Mesenchymal stem cell (in vitro differentiated cells and primary cell): ENCODE measurements at regions not wholly inside any gene's neighbourhood (a gene's known extent, or its start where the extent isn't known, plus 50 kb on each side); places are given as distances from the start of the nearest gene placed in this dataset.

Experiments
- DNase-seq: peaks from one replicate; pipeline ENCODE4 v3.0.0-alpha.2; 2013
- H2AFZ ChIP-seq: one replicate; pipeline ENCODE4 v1.6.1; 2013; ENCODE audit warnings: low read depth, mild to moderate bottlenecking, control low read depth, inconsistent platforms, low read length, moderate library complexity
- H2AK5ac ChIP-seq: 2 replicates; pipeline ENCODE4 v1.6.1; 2013; ENCODE audit warnings: low read length, moderate library complexity, mild to moderate bottlenecking, inconsistent platforms; ENCODE audit not compliant: severe bottlenecking
- H2BK120ac ChIP-seq: one replicate; pipeline ENCODE4 v1.6.1; 2013; ENCODE audit warnings: low read depth, mild to moderate bottlenecking, inconsistent platforms, low read length, moderate library complexity
- H2BK12ac ChIP-seq, 2 experiments: one replicate each; pipeline ENCODE4 v1.6.1; 2013; ENCODE audit warnings: inconsistent platforms in 2 of 2, low read length in 2 of 2, mild to moderate bottlenecking in 2 of 2, moderate library complexity in 2 of 2, control low read depth in 1 of 2
- H2BK15ac ChIP-seq: one replicate; pipeline ENCODE4 v1.6.1; 2013; ENCODE audit warnings: mild to moderate bottlenecking, low read depth, inconsistent platforms; ENCODE audit not compliant: poor library complexity, severe bottlenecking
- H2BK5ac ChIP-seq: 2 replicates; pipeline ENCODE4 v1.6.1; 2013; ENCODE audit warnings: low read depth, mild to moderate bottlenecking, low read length, control low read depth, inconsistent platforms; ENCODE audit not compliant: poor library complexity, severe bottlenecking
- H3K14ac ChIP-seq, 2 experiments: one replicate each; pipeline ENCODE4 v1.6.1; 2013; ENCODE audit warnings: inconsistent platforms in 2 of 2, low read length in 2 of 2, control low read depth in 1 of 2, mild to moderate bottlenecking in 1 of 2, moderate library complexity in 1 of 2
- H3K18ac ChIP-seq, 2 experiments: one replicate each; pipeline ENCODE4 v1.6.1; 2013; ENCODE audit warnings: inconsistent platforms in 2 of 2, low read length in 2 of 2, control low read depth in 1 of 2, low read depth in 1 of 2, mild to moderate bottlenecking in 1 of 2
- H3K23ac ChIP-seq, 2 experiments: one replicate each; pipeline ENCODE4 v1.6.1; 2013; ENCODE audit warnings: inconsistent platforms in 2 of 2, low read length in 2 of 2, mild to moderate bottlenecking in 2 of 2, moderate library complexity in 2 of 2, control low read depth in 1 of 2
- H3K27ac ChIP-seq: 2 replicates; pipeline ENCODE4 v1.5.1; 2013; ENCODE audit warnings: mild to moderate bottlenecking, moderate library complexity, low read length, control low read depth, inconsistent platforms; ENCODE audit not compliant: poor library complexity, severe bottlenecking
- H3K27me3 ChIP-seq, 2 experiments: 2 replicates each; pipeline versions ENCODE4 v1.6.1 to v1.7.0; 2013; ENCODE audit warnings: low read length in 2 of 2, mild to moderate bottlenecking in 2 of 2, moderate library complexity in 2 of 2, control low read depth in 1 of 2, inconsistent platforms in 1 of 2; ENCODE audit not compliant: control insufficient read depth in 1 of 2, insufficient read depth in 1 of 2
- H3K36me3 ChIP-seq, 2 experiments: 2 replicates each; pipeline versions ENCODE4 v1.6.1 to v1.7.0; 2013; ENCODE audit warnings: low read length in 2 of 2, control low read depth in 1 of 2, inconsistent platforms in 1 of 2, low read depth in 1 of 2, mild to moderate bottlenecking in 1 of 2; ENCODE audit not compliant: insufficient read depth in 2 of 2, control insufficient read depth in 1 of 2
- H3K4ac ChIP-seq, 2 experiments: one replicate each; pipeline ENCODE4 v1.6.1; 2013; ENCODE audit warnings: inconsistent platforms in 2 of 2, low read length in 2 of 2, mild to moderate bottlenecking in 2 of 2, moderate library complexity in 2 of 2, control low read depth in 1 of 2, low read depth in 1 of 2
- H3K4me1 ChIP-seq: 2 replicates; pipeline ENCODE4 v1.6.1; 2013; ENCODE audit warnings: low read depth, low read length, control low read depth; ENCODE audit not compliant: control insufficient read depth, insufficient read depth
- H3K4me2 ChIP-seq: 2 replicates; pipeline ENCODE4 v1.6.1; 2013; ENCODE audit warnings: low read length, mild to moderate bottlenecking, inconsistent platforms; ENCODE audit not compliant: poor library complexity, severe bottlenecking
- H3K4me3 ChIP-seq, 2 experiments: 2 replicates each; pipeline versions ENCODE4 v1.5.1 to v1.7.0; 2013; ENCODE audit warnings: low read length in 2 of 2, mild to moderate bottlenecking in 2 of 2, control low read depth in 1 of 2, low read depth in 1 of 2; ENCODE audit not compliant: insufficient read depth in 1 of 2
- H3K79me1 ChIP-seq: replicated peaks from 2 replicates; pipeline ENCODE4 v1.6.1; 2013; ENCODE audit warnings: mild to moderate bottlenecking, control low read depth, low read length, inconsistent platforms; ENCODE audit not compliant: poor library complexity, severe bottlenecking
- H3K9ac ChIP-seq: 2 replicates; pipeline ENCODE4 v1.7.0; 2013; ENCODE audit warnings: mild to moderate bottlenecking, low read length, moderate library complexity
- H3K9me3 ChIP-seq: 2 replicates; pipeline ENCODE4 v1.7.0; 2013; ENCODE audit warnings: mild to moderate bottlenecking, low read length; ENCODE audit not compliant: control insufficient read depth
- H4K8ac ChIP-seq: one replicate; pipeline ENCODE4 v1.6.1; 2013; ENCODE audit warnings: inconsistent platforms, mild to moderate bottlenecking, low read length, moderate library complexity
- H4K91ac ChIP-seq: one replicate; pipeline ENCODE4 v1.6.1; 2013; ENCODE audit warnings: mild to moderate bottlenecking, low read length, inconsistent platforms
- WGBS: methylation state at CpG from one replicate; pipeline ENCODE4 v1.1.7; 2013; ENCODE audit warnings: mixed read lengths; 5-methylcytosine and 5-hydroxymethylcytosine counted together

DNA sequence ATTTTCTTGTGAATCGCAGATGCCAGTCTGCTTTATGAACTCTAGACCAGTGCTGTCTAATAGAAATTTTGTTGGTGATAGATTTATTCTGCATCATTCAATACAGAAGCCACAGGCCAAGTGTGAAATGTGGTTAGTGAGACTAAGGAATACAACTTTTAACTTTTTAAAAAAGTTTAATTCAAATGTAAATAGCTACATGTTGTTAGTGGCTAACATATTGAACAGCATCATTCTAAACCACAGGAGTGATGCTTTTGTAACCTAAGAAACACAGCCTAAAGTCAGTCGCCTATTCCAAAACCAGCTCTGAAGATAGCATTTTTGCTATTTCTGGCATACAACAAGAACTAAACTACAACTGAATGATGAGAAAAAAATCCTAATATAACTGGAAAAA is 164.8 kb upstream of the CBLB start:
- H3K4me3 ChIP-seq, result no peak overlapping the region
- no peaks in the 10 kb centered on the region for H3K79me1 ChIP-seq
- H3K36me3 ChIP-seq, result no peaks in the 10 kb centered on the region
- H3K18ac ChIP-seq, result no peak overlapping the region
- DNase-seq, result no peak
- no peak overlapping the region for H3K23ac ChIP-seq
- H3K27ac ChIP-seq, result no peak overlapping the region
- no peak overlapping the region for H3K9ac ChIP-seq
- no peak overlapping the region for H3K4ac ChIP-seq
- WGBS, result 100% methylated on average over 1 of the region's 2 CpGs
- H3K9me3 ChIP-seq, result no peaks in the 10 kb centered on the region
- H3K27me3 ChIP-seq, result no peaks in the 10 kb centered on the region
- no peak overlapping the region for H3K14ac ChIP-seq
- no peak overlapping the region for H3K4me2 ChIP-seq
- H2AFZ ChIP-seq, result no peak overlapping the region
- H2BK15ac ChIP-seq, result no peak overlapping the region
- no peak overlapping the region for H2BK12ac ChIP-seq
- H4K8ac ChIP-seq, result no peak overlapping the region
- no peak overlapping the region for H2AK5ac ChIP-seq
- H2BK5ac ChIP-seq, result no peak overlapping the region
- H3K4me1 ChIP-seq, result no peaks in the 10 kb centered on the region
- no peak overlapping the region for H2BK120ac ChIP-seq
- no peak overlapping the region for H4K91ac ChIP-seq

DNA sequence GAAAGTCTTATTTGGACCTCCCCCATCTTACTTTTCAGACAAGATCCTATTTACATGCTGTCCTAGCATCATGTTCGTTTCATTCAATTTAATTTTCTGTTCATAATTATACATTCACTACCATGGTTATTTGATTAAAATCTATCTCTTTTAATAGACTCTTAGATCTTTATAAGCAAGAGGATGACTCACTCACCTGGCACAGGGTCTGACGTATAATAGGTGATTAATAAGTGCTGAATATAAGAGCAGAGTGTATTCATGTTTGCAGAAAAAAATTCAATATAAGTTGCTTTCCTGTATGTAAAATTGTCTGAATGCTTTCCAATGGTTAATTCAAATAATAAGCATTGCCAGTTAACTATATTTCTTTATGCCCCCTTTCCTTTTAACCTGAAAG is 165.5 kb upstream of the CBLB start:
- H3K36me3 ChIP-seq, result no peaks in the 10 kb centered on the region
- H3K4me3 ChIP-seq, result no peak overlapping the region
- no peak overlapping the region for H3K4me2 ChIP-seq
- H2AK5ac ChIP-seq, result no peak overlapping the region
- H2BK5ac ChIP-seq, result no peak overlapping the region
- H4K91ac ChIP-seq, result no peak overlapping the region
- H3K27me3 ChIP-seq, result no peaks in the 10 kb centered on the region
- H3K4me1 ChIP-seq, result no peaks in the 10 kb centered on the region
- no peak overlapping the region for H2BK120ac ChIP-seq
- DNase-seq, result no peak
- no peak overlapping the region for H2AFZ ChIP-seq
- H3K79me1 ChIP-seq, result no peaks in the 10 kb centered on the region
- H3K27ac ChIP-seq, result no peak overlapping the region
- H3K23ac ChIP-seq, result no peak overlapping the region
- H3K18ac ChIP-seq, result no peak overlapping the region
- H3K14ac ChIP-seq, result no peak overlapping the region
- H2BK12ac ChIP-seq, result no peak overlapping the region
- H2BK15ac ChIP-seq, result no peak overlapping the region
- no peak overlapping the region for H3K4ac ChIP-seq
- peaks cover 4% of the 10 kb centered on the region for H3K9me3 ChIP-seq
- no peak overlapping the region for H4K8ac ChIP-seq
- WGBS, result 80% methylated on average over 1 of the region's 2 CpGs
- H3K9ac ChIP-seq, result no peak overlapping the region

DNA sequence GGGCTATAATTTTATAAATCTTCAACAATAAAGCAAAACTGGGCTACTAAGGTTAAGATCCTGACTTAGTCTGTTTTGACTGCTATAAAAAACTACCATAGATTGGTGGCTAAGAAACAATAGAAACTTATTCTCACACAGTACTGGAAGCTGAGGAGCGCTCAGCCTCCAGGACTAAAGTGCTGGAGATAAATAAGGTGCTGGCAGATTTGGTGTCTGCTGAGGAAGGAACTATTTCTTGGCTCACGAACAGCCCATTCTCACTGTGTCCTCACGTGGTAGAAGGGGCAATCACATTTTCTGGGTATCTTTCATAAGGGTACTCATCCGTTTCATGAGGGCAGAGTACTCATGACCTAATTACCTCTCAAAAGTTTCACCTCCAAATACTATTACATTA is 166.8 kb upstream of the CBLB start:
- Histone ChIP-seq H3K4me1 (no peaks in the 10 kb centered on the region), H2BK120ac (no peak overlapping the region), H3K23ac (no peak overlapping the region), H3K18ac (no peak overlapping the region), H2BK15ac (no peak overlapping the region), H4K8ac (no peak overlapping the region), H3K9ac (no peak overlapping the region), H3K4me2 (no peak overlapping the region), H3K27ac (no peak overlapping the region), H3K9me3 (peaks cover 11% of the 10 kb centered on the region), H2AFZ (no peak overlapping the region), H3K79me1 (no peaks in the 10 kb centered on the region), H3K14ac (no peak overlapping the region), H2BK12ac (no peak overlapping the region), H2AK5ac (no peak overlapping the region), H4K91ac (no peak overlapping the region), H3K4me3 (no peak overlapping the region), H3K4ac (no peak overlapping the region), H3K27me3 (no peaks in the 10 kb centered on the region), H3K36me3 (no peaks in the 10 kb centered on the region), H2BK5ac (no peak overlapping the region)
- no peak for DNase-seq
- 91% methylated on average over 4 of the region's 4 CpGs for WGBS

DNA sequence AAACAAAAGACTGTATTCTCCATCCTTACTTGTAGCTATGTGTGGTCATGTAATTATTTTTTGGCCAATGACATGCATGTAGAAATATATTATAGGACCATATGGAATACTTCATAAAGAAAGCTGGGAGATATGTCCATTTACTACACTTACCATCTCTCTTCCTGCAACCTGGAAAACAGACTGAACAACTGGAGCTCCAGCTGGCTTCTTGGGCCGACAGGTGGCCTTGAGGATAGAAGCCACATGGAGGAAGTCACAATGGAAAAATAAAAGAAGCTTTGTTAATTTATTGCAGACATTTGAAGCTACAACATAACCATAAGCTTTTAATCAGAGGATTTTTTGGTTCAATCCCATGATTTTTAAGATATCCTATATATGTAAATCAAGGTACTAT is 167.9 kb upstream of the CBLB start:
- no peak overlapping the region for H2BK15ac ChIP-seq
- H3K23ac ChIP-seq, result no peak overlapping the region
- no peak overlapping the region for H2AK5ac ChIP-seq
- DNase-seq, result no peak
- no peak overlapping the region for H3K9ac ChIP-seq
- H4K8ac ChIP-seq, result no peak overlapping the region
- WGBS, result no CpG with 5 or more reads among the region's 1 CpG
- no peak overlapping the region for H3K27ac ChIP-seq
- no peak overlapping the region for H2BK120ac ChIP-seq
- no peaks in the 10 kb centered on the region for H3K79me1 ChIP-seq
- no peak overlapping the region for H2AFZ ChIP-seq
- no peaks in the 10 kb centered on the region for H3K36me3 ChIP-seq
- no peak overlapping the region for H3K14ac ChIP-seq
- no peak overlapping the region for H3K4me2 ChIP-seq
- H3K4ac ChIP-seq, result no peak overlapping the region
- H3K4me1 ChIP-seq, result no peaks in the 10 kb centered on the region
- no peak overlapping the region for H3K18ac ChIP-seq
- H3K9me3 ChIP-seq, result peaks cover 11% of the 10 kb centered on the region
- H3K27me3 ChIP-seq, result no peaks in the 10 kb centered on the region
- H2BK5ac ChIP-seq, result no peak overlapping the region
- H3K4me3 ChIP-seq, result no peak overlapping the region
- no peak overlapping the region for H2BK12ac ChIP-seq
- no peak overlapping the region for H4K91ac ChIP-seq
